ENCODE measurements at regions not wholly inside any gene's neighbourhood (a gene's known extent, or its start where the extent isn't known, plus 50 kb on each side); places are given as distances from the start of the nearest gene placed in this dataset.

DNA sequence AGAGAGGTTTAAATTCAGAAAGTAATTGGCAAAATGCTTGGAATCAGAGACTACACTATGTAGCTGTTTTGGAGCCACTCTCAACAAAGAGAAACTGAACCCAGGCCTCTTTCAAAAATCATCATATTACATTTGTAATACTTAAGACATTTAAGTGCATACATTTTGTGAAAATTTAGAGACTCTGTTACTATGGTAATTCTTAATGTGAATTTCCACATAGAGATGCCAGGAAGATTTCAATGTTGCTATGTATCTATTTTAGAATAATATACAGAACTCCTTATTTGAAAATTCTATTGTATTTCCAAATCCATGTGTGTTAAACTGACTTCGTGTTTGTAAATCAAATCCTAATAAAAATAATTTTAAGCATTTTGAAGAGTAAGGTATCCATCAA lies 1260.9 kb upstream of the C9orf72 start:
- TF ChIP-seq ZNF274 (IDR thresholded peaks at IDR 0.05; ENCODE audit: low read depth, low read length): no peak
- no peak overlapping the region for H3K4me3 ChIP-seq (ENCODE audit: low read length)

DNA sequence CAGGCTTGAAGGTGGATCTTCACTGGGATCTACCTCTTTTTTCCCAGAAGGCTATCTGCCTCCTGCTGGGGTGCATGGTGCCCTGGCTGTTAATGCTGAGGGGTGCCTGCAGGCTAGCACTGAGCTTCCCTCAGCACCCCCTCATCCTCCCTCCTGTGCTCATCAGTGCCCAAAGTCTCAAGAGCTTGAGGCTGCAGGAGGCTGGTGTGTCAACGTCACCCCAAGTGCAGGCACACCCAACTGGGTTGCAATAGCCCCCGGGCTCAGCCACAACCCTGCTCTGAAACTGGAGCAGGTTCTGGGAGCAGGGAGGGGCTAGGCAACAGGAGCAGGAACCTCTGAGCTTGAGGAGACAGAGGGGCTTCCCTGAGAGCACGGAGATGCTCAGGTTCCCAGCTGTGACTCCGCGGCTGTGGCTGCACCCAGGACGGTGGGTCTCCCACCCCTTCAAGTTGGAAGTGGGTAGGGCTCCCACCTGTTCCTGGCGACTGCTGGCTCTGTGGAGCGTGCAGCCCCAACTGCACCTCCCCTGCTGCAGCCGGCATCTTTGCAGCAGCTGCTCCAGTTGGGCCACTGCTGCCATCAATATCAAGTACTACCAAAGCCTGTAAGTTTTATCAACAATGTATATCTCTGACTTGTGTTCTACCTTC lies 1266.6 kb upstream of the C9orf72 start:
- no peak for TF ChIP-seq ZNF274 (IDR thresholded peaks at IDR 0.05; ENCODE audit: low read depth, low read length)
- no peak overlapping the region for H3K4me3 ChIP-seq (ENCODE audit: low read length)

DNA sequence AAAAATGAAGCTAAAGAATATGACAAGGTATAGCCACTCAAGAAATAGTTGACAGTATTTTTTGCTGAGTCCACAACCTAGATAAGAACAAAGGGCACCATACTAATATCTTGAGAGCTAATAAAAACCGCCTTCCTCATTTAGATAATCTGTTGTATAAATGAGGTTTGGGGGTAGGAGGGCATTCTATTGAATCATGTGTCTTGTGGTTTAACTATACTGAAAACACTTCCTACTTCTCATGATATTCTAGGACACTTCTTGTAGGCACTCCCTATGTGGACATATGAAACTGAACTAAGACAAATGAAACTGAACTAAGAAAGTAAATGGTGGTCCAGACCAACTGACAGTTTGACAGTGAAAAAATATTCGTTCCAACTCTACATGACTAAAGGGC lies 1268.5 kb upstream of the C9orf72 start:
- no peak for TF ChIP-seq ZNF274 (IDR thresholded peaks at IDR 0.05; ENCODE audit: low read depth, low read length)
- no peak overlapping the region for H3K4me3 ChIP-seq (ENCODE audit: low read length)

DNA sequence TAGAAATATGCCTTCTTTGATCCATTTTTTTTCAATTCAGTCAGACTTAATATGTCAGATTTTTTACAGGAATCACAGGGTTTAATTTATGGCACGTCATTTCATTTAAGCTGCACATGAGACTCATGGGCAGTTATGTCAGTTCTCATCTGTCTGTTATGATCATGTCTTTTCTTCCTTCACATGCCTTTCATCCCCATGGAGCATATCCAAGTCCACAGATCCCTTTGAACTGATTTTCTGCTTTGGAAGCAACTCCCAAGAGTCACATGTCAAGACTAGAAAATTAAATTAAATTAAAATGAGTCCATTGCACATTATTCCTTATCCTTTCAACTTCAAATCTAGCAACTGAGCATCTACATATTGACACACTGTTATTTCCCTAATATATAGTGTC lies 1274.0 kb upstream of the C9orf72 start:
- H3K4me3 ChIP-seq (ENCODE audit: low read length): no peak overlapping the region
- no peak for TF ChIP-seq ZNF274 (IDR thresholded peaks at IDR 0.05; ENCODE audit: low read depth, low read length)

DNA sequence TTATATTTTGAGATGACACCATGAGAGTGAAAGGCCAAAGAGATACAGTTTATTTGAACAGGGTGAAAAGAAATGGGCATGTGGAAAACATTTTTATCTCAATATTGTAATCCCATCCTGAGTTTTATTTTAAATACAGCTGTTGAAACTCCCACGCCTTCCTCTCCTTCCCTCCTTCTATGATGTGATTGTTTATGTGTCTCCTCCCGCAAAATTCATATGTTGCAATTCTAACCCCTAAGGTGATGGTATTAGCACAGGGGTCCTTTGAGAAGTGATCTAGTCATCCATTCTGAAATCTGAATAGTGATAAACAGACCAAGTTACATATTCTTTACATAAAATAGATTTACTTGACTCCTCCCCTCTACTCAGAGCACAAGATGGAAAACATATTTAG lies 1275.4 kb upstream of the C9orf72 start:
- TF ChIP-seq ZNF274 (IDR thresholded peaks at IDR 0.05; ENCODE audit: low read depth, low read length): no peak
- H3K4me3 ChIP-seq (ENCODE audit: low read length): no peak overlapping the region

DNA sequence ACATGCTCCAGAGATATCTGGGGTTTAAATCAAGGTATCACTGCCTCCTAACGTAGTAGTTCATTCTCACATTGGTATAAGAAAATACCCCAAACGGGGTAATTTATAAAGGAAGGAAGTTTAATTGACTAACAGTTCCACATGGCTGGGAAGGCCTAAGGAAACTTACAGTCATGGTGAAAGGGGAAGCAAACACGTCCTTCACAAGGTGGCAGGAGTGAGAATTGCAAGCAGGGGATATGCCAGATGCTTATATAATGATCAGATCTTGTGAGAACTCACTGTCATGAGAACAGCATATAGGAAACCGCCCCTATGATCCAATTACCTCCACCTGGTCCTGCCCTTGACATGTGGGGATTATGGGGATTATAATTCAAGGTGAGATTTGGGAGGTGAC lies 1280.2 kb upstream of the C9orf72 start:
- H3K4me3 ChIP-seq (ENCODE audit: low read length): no peak overlapping the region
- no peak for TF ChIP-seq ZNF274 (IDR thresholded peaks at IDR 0.05; ENCODE audit: low read depth, low read length)

DNA sequence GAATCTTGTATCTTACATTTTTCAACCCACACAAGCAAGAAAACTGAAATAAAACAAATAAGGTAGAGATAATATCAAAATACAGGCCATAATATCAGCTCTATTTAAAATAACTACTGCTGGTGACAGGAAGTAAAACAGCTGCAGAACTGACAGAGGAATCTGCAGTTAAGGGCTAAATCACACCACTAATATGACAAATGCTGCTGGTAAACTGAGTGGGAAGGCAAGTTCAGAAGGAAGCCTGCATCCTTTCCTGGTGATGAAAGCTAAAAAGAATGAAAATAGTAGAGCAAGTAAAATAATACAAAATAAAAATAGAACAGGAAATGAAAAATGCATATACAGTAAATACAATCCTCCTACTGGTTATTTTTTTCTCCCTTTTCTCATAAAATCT lies 1293.7 kb upstream of the C9orf72 start:
- H3K4me3 ChIP-seq (ENCODE audit: low read length): no peak overlapping the region
- no peak for TF ChIP-seq ZNF274 (IDR thresholded peaks at IDR 0.05; ENCODE audit: low read depth, low read length)

DNA sequence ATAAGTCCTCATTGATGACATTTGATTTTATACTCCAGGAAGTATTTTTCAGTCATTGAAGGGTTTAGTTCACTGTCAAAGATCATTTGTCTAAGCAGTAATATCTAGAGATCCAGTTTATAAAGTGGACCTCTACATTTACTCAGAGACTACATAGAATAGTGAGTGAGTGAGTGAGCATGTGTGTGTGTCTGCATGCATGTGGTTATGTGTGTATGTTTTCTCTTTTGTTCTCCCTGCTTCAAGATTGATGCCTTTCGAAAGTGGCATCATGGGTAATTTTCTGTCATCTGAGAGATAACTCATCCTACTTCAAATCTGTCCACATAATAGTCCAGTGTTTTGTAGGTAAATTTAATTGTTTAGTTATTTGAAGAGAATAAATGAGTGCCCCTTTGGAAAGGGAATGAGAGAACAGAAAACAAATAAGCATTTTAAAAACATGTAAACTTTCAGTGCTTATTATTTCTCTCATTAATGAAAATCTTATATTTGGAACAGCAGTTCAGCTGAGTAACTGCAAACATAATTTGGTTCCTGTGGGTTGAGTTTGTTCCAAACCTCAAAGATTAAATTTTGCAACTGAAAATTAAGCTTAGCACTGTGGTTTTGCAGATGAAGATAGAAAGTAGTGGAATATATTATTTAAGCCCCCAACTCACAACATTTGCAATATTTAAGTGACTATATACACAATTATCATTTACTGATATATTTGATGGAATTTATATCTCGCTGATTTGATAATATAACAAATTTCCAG lies 1295.1 kb upstream of the C9orf72 start:
- H3K4me3 ChIP-seq (ENCODE audit: low read length): no peak overlapping the region
- no peak for TF ChIP-seq ZNF274 (IDR thresholded peaks at IDR 0.05; ENCODE audit: low read depth, low read length)

DNA sequence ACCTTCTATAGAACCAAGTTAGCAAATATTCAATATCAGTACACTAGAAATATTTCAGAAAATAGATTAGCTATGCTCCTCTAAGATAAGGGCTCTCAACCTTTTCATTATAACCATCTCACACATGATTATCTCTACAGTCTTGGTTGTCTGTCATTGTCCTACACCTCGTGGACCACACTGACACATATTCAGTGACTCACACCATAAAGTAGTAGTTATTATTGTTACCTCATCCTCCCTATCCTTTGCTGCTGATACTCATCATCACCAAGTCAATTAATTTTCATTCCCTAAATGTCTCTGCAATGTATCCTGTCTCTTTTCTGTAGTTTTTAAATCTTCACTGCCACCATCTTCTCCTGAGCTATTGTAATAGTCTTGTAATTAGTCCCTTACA lies 1309.2 kb upstream of the C9orf72 start:
- no peak for TF ChIP-seq ZNF274 (IDR thresholded peaks at IDR 0.05; ENCODE audit: low read depth, low read length)

DNA sequence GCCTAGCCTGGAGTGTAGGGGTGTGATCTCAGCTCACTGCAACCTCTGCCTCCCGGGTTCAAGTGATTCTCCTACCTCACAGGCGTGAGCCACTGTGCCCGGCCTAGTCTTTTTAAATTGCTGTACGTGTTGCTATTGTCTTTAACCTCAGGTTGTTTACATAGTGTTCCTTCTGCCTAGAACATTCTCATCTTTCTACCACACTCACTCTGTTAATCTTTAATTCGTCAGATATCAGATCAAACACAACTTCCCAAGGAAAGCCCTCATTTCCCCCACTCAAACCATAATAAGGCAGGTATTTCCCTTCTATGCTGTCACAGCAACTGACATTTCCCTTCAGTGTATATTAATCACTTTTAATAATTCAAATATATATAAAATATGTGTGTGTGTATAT lies 1310.0 kb upstream of the C9orf72 start:
- no peak for TF ChIP-seq ZNF274 (IDR thresholded peaks at IDR 0.05; ENCODE audit: low read depth, low read length)
- H3K4me3 ChIP-seq (ENCODE audit: low read length): no peak overlapping the region

More for the DNA sequence above, 1309.2 kb upstream of the C9orf72 start:
- no peak overlapping the region for H3K4me3 ChIP-seq (ENCODE audit: low read length)

DNA sequence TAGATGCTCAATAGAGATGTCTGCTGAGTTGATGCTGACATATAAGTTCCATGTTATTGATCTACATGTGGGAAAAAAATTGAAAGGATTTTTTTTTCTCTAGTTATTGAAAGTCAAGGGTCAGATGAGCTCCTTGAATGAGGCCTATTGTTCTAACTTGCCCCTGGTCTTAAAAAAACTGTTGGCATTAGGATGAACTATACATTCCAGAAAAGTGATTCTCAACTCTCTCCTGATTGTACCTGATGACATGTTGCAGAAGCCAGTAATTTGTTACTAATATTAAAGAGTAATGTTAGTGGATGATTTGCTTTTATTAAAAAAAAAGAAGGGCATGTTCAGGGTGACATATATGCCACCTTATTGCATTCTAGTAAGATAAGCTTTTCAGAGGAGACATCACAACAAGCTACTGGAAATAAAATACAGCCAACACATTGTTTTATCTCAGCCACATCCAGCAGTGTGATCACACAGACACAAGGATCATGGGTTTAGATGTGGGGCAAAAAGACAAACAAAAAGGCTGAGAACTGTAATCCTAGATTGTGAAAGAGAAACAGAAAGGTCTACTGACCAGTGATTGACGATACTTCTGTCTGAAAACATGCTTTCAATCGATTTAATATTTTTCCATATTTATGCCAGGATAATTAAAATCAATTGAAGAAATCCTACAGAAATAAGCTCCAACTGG lies 1314.1 kb upstream of the C9orf72 start:
- TF ChIP-seq ZNF274 (IDR thresholded peaks at IDR 0.05; ENCODE audit: low read depth, low read length): no peak
- no peak overlapping the region for H3K4me3 ChIP-seq (ENCODE audit: low read length)

DNA sequence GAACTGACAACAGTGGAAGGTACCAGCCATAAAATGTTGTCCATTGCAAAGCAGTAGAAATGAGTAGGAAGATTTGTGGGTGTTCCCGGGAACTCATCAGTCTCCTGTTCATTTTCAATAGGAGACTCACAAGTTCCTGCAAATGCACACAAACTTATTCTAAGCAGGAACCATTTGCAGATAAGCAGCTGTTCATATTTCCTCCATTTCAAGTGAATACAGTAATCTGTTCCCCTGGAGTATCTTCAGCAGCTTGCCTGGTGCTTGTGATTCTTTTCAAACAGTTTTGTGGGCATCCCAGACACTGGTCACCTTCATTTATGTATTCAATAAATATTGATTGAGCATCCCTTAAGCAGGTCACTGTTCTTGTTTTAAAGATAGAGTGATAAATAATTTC lies 1315.5 kb upstream of the C9orf72 start:
- TF ChIP-seq ZNF274 (IDR thresholded peaks at IDR 0.05; ENCODE audit: low read depth, low read length): no peak
- H3K4me3 ChIP-seq (ENCODE audit: low read length): no peak overlapping the region

DNA sequence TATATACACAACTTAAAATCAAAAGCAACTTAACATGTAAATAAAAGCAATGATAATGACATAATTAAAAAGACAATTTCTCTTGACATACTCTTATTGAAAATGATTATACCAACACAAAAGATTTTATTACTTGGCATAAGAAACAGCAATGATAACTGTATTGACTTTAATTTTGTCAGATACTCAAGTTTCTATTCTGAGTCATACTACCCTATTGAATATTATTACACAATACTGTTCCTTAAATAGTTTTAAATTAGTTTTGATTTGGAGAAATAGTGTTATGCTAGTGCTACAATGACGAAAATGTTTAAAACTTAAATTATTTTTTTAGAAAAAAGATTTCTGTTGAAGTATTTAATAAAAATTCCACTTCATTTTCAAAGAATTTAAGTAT lies 1319.3 kb upstream of the C9orf72 start:
- H3K4me3 ChIP-seq (ENCODE audit: low read length): no peak overlapping the region
- no peak for TF ChIP-seq ZNF274 (IDR thresholded peaks at IDR 0.05; ENCODE audit: low read depth, low read length)

DNA sequence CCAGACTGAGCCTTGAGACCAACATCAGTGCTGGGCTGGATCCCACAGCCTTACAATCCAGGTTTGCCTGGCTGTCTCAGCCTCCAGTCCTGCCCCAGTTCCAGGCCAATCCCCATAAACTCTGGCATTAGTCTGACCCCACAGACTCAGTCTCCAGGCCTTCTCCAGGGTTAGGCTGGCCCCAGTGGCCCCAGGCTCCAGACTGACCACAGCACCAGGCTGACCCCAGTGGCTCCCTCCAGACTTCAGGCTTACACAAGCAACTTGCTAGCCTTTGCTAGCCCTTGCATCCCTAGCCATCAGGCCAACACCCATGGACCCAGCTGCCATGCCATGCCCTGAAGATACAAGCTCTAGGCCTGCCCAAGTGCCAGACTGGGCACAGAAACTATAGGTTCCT lies 1326.0 kb upstream of the C9orf72 start:
- no peak for TF ChIP-seq ZNF274 (IDR thresholded peaks at IDR 0.05; ENCODE audit: low read depth, low read length)
- H3K4me3 ChIP-seq (ENCODE audit: low read length): no peak overlapping the region

DNA sequence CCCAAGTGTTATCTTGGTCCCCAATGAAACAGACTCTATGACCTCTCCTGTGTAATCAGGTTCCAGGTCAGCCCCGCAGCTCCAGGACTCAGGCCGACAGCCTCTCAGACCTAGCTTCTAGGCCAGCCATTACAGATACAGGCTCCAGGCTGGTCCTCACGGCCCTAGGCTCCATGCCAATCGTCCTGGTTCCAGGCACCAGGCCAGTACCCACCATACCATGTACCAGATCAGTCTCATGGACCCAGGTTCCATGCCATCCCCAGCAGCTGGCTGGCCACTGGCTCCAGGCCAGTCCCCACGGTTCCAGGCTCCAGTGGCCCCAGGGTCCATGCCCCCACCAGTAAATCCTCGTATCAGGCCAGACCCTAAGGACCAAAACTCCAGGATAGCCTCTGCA lies 1326.6 kb upstream of the C9orf72 start:
- H3K4me3 ChIP-seq (ENCODE audit: low read length): no peak overlapping the region
- no peak for TF ChIP-seq ZNF274 (IDR thresholded peaks at IDR 0.05; ENCODE audit: low read depth, low read length)

Data from GM08714 (cell line).